AG04449 (cell line): ENCODE measurements at regions not wholly inside any gene's neighbourhood (a gene's known extent, or its start where the extent isn't known, plus 50 kb on each side); places are given as distances from the start of the nearest gene placed in this dataset.

Experiments
- CTCF ChIA-PET: fragments of 350-600 bp; formaldehyde crosslinking; extraction: SDS; loops from one replicate; lab custom pipeline; 2021; ENCODE audit warnings: antibody characterized with exemption; lab: Yijun Ruan, JAX
- POLR2A ChIA-PET: fragments of 400-600, 350-600 bp; formaldehyde crosslinking; extraction: SDS; loops from one replicate; lab custom pipeline; 2020; ENCODE audit warnings: antibody characterized with exemption, inconsistent platforms; lab: Yijun Ruan, JAX
- DNase-seq: peaks from one replicate; pipeline ENCODE4 v3.0.0-alpha.2; 2010; ENCODE audit warnings: low read depth, low spot score
- H3K4me3 ChIP-seq: 2 replicates; pipeline ENCODE4 v1.5.1; 2011; ENCODE audit warnings: low read depth, mild to moderate bottlenecking, control low read depth, low read length
- CTCF ChIP-seq: IDR thresholded peaks from one replicate; pipeline ENCODE4 v1.5.1; 2011; ENCODE audit warnings: mild to moderate bottlenecking, moderate library complexity, low read length, control low read depth, inconsistent platforms; ENCODE audit not compliant: insufficient read depth; ENCODE audit errors: missing control alignments

GRCh38 chr11:81476345-81476744 lies 1257.3 kb downstream of the FAM181B start:
- no peak for DNase-seq
- TF ChIP-seq CTCF = no peak
- H3K4me3 ChIP-seq = no peak overlapping the region
- POLR2A ChIA-PET = no interaction called here
- CTCF ChIA-PET = no interaction called here

GRCh38 chr11:81472646-81473045 lies 1261.0 kb downstream of the FAM181B start:
- POLR2A ChIA-PET = no interaction called here
- no peak overlapping the region for H3K4me3 ChIP-seq
- no peak for DNase-seq
- TF ChIP-seq CTCF = no peak
- CTCF ChIA-PET = no interaction called here

GRCh38 chr11:81470446-81470845 lies 1263.2 kb downstream of the FAM181B start:
- TF ChIP-seq CTCF = no peak
- no peak overlapping the region for H3K4me3 ChIP-seq
- CTCF ChIA-PET = no interaction called here
- POLR2A ChIA-PET = no interaction called here
- no peak for DNase-seq

- no peak overlapping the region for H3K4me3 ChIP-seq
- ChIA-PET CTCF (no interaction called here), POLR2A (no interaction called here)
- no peak for DNase-seq
- no peak for TF ChIP-seq CTCF
These were observed 1273.8 kb downstream of the FAM181B start for GRCh38 chr11:81459766-81460306.

- POLR2A ChIA-PET = no interaction called here
- TF ChIP-seq CTCF = no peak
- no peak overlapping the region for H3K4me3 ChIP-seq
- CTCF ChIA-PET = no interaction called here
- DNase-seq = no peak
These were observed 1284.0 kb downstream of the FAM181B start for GRCh38 chr11:81449588-81450156.

GRCh38 chr11:81444297-81444696 lies 1289.4 kb downstream of the FAM181B start:
- TF ChIP-seq CTCF = no peak
- CTCF ChIA-PET = no interaction called here
- no peak for DNase-seq
- no peak overlapping the region for H3K4me3 ChIP-seq
- POLR2A ChIA-PET = no interaction called here
